GM12865 (cell line): ENCODE measurements at regions not wholly inside any gene's neighbourhood (a gene's known extent, or its start where the extent isn't known, plus 50 kb on each side); places are given as distances from the start of the nearest gene placed in this dataset.

Source experiments
- DNase-seq: peaks from one replicate; pipeline ENCODE4 v3.0.0; 2010; ENCODE audit warnings: low read depth
- H3K4me3 ChIP-seq: 2 replicates; pipeline ENCODE4 v1.5.1; 2011; ENCODE audit warnings: mild to moderate bottlenecking, low read depth, low read length, control low read depth
- TF ChIP-seq, protein P1 (sequence below): IDR thresholded peaks from 2 replicates; pipeline ENCODE4 v1.5.1; 2011; ENCODE audit warnings: low read length, control low read depth, low read depth, inconsistent platforms; ENCODE audit not compliant: insufficient read depth; ENCODE audit errors: missing control alignments

GRCh38 chr5:173423452-173424117 lies 95.4 kb upstream of the STC2 start:
- no peak for DNase-seq
- H3K4me3 ChIP-seq, result no peak overlapping the region
- TF ChIP-seq, protein P1, sequence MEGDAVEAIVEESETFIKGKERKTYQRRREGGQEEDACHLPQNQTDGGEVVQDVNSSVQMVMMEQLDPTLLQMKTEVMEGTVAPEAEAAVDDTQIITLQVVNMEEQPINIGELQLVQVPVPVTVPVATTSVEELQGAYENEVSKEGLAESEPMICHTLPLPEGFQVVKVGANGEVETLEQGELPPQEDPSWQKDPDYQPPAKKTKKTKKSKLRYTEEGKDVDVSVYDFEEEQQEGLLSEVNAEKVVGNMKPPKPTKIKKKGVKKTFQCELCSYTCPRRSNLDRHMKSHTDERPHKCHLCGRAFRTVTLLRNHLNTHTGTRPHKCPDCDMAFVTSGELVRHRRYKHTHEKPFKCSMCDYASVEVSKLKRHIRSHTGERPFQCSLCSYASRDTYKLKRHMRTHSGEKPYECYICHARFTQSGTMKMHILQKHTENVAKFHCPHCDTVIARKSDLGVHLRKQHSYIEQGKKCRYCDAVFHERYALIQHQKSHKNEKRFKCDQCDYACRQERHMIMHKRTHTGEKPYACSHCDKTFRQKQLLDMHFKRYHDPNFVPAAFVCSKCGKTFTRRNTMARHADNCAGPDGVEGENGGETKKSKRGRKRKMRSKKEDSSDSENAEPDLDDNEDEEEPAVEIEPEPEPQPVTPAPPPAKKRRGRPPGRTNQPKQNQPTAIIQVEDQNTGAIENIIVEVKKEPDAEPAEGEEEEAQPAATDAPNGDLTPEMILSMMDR, result no peak

GRCh38 chr5:173420108-173420507 lies 91.9 kb upstream of the STC2 start:
- TF ChIP-seq, protein P1, result no peak
- no peak for DNase-seq
- H3K4me3 ChIP-seq, result no peak overlapping the region

DNA sequence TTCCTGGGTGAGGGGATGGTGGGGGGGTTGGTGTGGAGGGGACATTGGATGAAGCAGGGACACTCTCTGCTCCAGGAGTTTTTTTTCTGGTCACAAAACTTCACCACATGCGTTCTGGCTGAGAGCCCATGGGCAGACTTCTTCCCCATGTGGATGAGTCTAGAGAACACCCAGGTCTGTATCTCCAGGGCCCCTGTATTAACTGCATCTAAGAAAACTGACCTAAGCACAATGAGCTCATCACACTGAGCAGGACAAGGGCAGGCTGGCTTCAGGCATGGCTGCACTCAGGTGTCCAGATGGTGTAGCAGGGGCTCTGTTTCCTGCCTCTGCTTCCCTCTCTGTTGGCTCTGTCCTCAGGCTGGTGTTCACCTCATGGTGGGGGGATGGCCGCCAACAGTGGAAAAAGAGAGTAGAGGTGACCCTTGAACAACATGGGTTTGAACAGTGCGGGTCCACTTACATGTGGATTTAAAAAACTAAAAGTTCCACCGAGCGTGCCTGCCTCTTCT lies 85.3 kb upstream of the STC2 start:
- TF ChIP-seq, protein P1, result no peak
- DNase-seq, result no peak
- H3K4me3 ChIP-seq, result no peak overlapping the region

DNA sequence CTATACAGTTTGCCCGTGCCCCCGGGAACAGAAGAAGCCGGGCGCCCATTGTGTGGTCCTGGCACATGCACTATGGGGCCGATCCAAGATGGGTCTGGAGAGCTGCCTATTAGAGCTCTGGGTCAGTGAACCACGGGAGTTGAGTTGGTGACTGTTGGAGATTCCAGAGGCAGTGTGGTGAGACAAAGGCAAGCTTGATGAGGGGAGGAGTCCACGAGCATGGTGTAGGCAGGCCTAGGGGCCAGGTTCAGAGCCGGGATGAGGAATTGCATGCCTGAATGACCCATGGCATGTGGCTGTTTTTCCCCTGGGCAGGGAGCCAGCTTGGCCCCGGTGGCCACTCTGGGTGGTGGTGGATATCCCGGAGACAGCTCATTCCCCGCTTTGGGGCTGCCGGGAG lies 84.4 kb upstream of the STC2 start:
- no peak for DNase-seq
- H3K4me3 ChIP-seq, result no peak overlapping the region
- TF ChIP-seq, protein P1, result no peak

DNA sequence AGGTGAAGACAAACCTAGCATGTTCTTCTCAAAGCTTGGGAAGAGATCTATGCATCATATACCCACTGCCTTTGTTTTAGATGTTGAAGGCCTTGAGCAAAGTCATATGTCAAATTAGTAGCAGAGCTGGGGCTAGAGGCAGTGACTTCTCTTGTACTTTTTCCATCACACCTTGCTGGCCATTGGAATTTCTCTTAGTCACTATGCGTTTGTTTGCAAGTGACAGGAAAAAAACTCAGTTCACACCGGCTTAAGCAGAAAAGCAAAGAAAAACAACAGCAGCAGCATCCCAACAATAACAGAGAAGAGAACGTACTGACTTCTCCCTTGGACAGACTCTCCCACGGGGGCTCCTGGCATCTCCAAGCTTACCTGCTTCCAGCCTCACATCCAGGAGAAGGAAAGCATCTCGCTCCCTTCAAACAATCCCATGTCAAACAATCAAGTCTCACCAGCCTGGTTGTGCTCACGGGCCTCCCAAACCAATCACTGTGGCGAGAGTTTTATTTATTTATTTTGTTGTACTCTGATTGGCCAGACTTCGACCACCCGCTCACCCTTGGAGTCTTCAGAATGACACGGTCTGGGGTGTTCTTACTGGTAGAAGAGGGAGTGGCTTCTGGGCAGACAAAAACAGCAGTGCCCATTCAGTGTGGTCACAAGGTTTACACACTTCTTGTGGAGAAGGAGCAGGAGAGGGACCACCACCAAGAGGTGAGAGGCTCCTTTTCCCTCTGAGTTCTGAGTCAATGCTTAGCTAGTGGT lies 83.8 kb upstream of the STC2 start:
- no peak overlapping the region for H3K4me3 ChIP-seq
- DNase-seq, result no peak
- TF ChIP-seq, protein P1, result no peak

DNA sequence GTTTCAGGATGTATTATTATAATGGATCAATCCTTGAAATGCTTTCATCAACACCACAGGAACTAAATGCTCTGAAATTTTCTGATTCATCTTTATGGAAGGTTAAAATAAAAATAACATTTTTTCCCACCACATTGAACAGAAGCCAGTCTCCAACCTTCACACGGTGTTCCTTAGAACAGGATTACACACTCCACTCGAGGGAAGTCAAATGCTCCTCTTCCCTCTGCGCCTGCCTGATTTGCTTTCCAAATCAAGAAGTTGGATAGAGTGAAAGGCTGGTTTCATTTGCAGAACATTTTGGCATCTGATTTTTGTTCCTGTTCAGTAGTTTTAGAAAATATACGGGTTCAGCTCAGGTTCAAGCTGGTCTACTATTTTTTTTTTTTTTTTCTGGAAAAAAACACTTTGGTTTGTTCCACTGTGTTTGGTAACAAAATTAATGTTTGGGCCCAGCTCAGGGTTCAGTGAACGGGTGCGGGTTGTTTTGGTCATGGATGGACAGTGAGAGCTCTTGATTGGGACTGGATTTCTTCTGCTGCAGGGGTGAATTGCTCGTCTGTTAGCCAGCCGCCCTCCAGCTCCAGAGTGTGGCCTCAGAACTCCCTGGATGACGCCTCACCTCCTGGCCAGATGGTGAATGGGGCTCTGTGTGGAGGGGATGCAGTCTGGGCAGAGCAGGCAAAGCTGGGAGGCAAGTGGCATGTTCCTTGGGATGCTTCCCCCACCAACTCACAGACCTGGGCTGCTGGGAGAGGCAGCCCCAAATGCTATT lies 82.4 kb upstream of the STC2 start:
- H3K4me3 ChIP-seq, result no peak overlapping the region
- TF ChIP-seq, protein P1, result no peak
- no peak for DNase-seq
